OCI-LY7 (cell line): ENCODE measurements at regions not wholly inside any gene's neighbourhood (a gene's known extent, or its start where the extent isn't known, plus 50 kb on each side); places are given as distances from the start of the nearest gene placed in this dataset.

ENCODE experiments used
- BruUV-seq: library from RNA; stranded (reverse); fragments of 400-500 nt; replicated peaks from 2 replicates; lab custom pipeline; 2021; lab: Mats Ljungman, UMichigan
- CTCF ChIA-PET: fragments of 300-600 bp; sonication (Branson Sonifier 250); formaldehyde crosslinking; loops from one replicate; lab custom pipeline; 2022; ENCODE audit warnings: antibody characterized with exemption; ENCODE audit not compliant: unreplicated experiment; lab: Charles Lee
- POLR2A ChIA-PET: fragments of 300-600 bp; sonication (Branson Sonifier 250); formaldehyde crosslinking; loops from one replicate; lab custom pipeline; 2022; ENCODE audit warnings: antibody characterized with exemption; lab: Charles Lee
- DNase-seq: peaks from one replicate; pipeline ENCODE4 v3.0.0-alpha.2; 2015; ENCODE audit warnings: low spot score
- H2AFZ ChIP-seq: fragments of 200-600 bp; sonication (generic), shearing (Covaris generic); 2 replicates; pipeline ENCODE4 v1.6.1; 2014; ENCODE audit warnings: mild to moderate bottlenecking, antibody characterized with exemption, low read length, moderate library complexity
- H3K27ac ChIP-seq: fragments of 200-600 bp; sonication (generic); 2 replicates; pipeline ENCODE4 v1.5.1; 2014; ENCODE audit warnings: mixed run types, low read depth, mild to moderate bottlenecking, moderate library complexity, low read length, inconsistent platforms; ENCODE audit not compliant: poor library complexity, severe bottlenecking
- H3K36me3 ChIP-seq: fragments of 200-600 bp; sonication (generic); 2 replicates; pipeline ENCODE4 v1.6.1; 2014; ENCODE audit warnings: mild to moderate bottlenecking, antibody characterized with exemption, low read length, moderate library complexity, mixed read lengths; ENCODE audit not compliant: insufficient read depth
- H3K4me1 ChIP-seq: fragments of 200-600 bp; sonication (generic); 2 replicates; pipeline ENCODE4 v1.5.1; 2014; ENCODE audit warnings: mild to moderate bottlenecking, low read length; ENCODE audit not compliant: insufficient read depth, poor library complexity, severe bottlenecking
- H3K4me2 ChIP-seq: fragments of 200-600 bp; sonication (generic); 2 replicates; pipeline ENCODE4 v1.6.1; 2014; ENCODE audit warnings: mild to moderate bottlenecking, low read length
- H3K4me3 ChIP-seq: fragments of 200-600 bp; sonication (generic); 2 replicates; pipeline ENCODE4 v1.5.1; 2014; ENCODE audit warnings: mild to moderate bottlenecking, low read depth, low read length; ENCODE audit not compliant: poor library complexity, severe bottlenecking
- H3K79me2 ChIP-seq: fragments of 200-600 bp; sonication (generic); 2 replicates; pipeline ENCODE4 v1.6.1; 2016; ENCODE audit warnings: low read depth, mild to moderate bottlenecking, low read length, moderate library complexity, mixed read lengths; ENCODE audit not compliant: insufficient read depth
- H3K9me2 ChIP-seq: fragments of 200-600 bp; sonication (generic); 2 replicates; pipeline ENCODE4 v1.6.1; 2016; ENCODE audit warnings: mild to moderate bottlenecking, low read length, mixed read lengths; ENCODE audit not compliant: insufficient read depth
- H3K9me3 ChIP-seq: fragments of 200-600 bp; sonication (generic); 2 replicates; pipeline ENCODE4 v1.6.1; 2014; ENCODE audit warnings: mild to moderate bottlenecking, mixed run types, low read length, mixed read lengths
- H4K20me1 ChIP-seq: fragments of 200-600 bp; sonication (generic); 2 replicates; pipeline ENCODE4 v1.6.1; 2014; ENCODE audit warnings: mild to moderate bottlenecking, antibody characterized with exemption, low read length, moderate library complexity, mixed read lengths; ENCODE audit not compliant: insufficient read depth
- CTCF ChIP-seq: fragments of 200-600 bp; sonication (generic); conservative IDR thresholded peaks from 2 replicates; pipeline ENCODE4 v1.5.1; 2014; ENCODE audit warnings: mild to moderate bottlenecking, antibody characterized with exemption, low read length, moderate library complexity, mixed read lengths
- EZH2phosphoT487 ChIP-seq: fragments of 200-600 bp; sonication (generic); IDR thresholded peaks from 2 replicates; pipeline ENCODE4 v1.6.1; 2018; ENCODE audit warnings: low read depth, borderline replicate concordance, mild to moderate bottlenecking, mixed run types, antibody characterized with exemption, low read length, moderate library complexity, mixed read lengths
- intact Hi-C: fragments of 100-400 bp; cut with micrococcal nuclease; formaldehyde crosslinking; loops from one replicate; pipeline ENCODE4 v1.10.0; 2022; ENCODE audit not compliant: unreplicated experiment

GRCh38 chr3:150247441-150247840 lies 160.7 kb upstream of the TSC22D2 start:
- intact Hi-C loops: no loop called here
- Histone ChIP-seq H3K9me3 (no peaks in the 10 kb centered on the region), H2AFZ (no peak overlapping the region), H3K27ac (no peak overlapping the region), H4K20me1 (no peaks in the 10 kb centered on the region), H3K4me2 (no peak overlapping the region), H3K36me3 (no peaks in the 10 kb centered on the region), H3K4me1 (no peaks in the 10 kb centered on the region), H3K4me3 (no peak overlapping the region), H3K79me2 (no peaks in the 10 kb centered on the region), H3K9me2 (no peaks in the 10 kb centered on the region)
- CTCF ChIA-PET: no interaction called here
- POLR2A ChIA-PET: interaction anchor here (0.6 kb wide), 1 partner anchor 101 kb away, joined by 3 read pairs; no protein-coding TSS in a partner anchor
- BruUV-seq: no TSS peak
- TF ChIP-seq CTCF (no peak), EZH2phosphoT487 (no peak)
- no peak for DNase-seq

GRCh38 chr3:150243466-150243865 lies 164.6 kb upstream of the TSC22D2 start:
- no peak for DNase-seq
- Histone ChIP-seq H3K4me3 (no peak overlapping the region), H3K9me2 (no peaks in the 10 kb centered on the region), H2AFZ (no peak overlapping the region), H3K4me1 (no peaks in the 10 kb centered on the region), H3K4me2 (no peak overlapping the region), H3K36me3 (no peaks in the 10 kb centered on the region), H3K9me3 (no peaks in the 10 kb centered on the region), H4K20me1 (no peaks in the 10 kb centered on the region), H3K27ac (no peak overlapping the region), H3K79me2 (no peaks in the 10 kb centered on the region)
- POLR2A ChIA-PET: no interaction called here
- intact Hi-C loops: no loop called here
- CTCF ChIA-PET: no interaction called here
- TF ChIP-seq EZH2phosphoT487 (no peak), CTCF (no peak)
- BruUV-seq: no TSS peak

- H3K9me2 ChIP-seq: no peaks in the 10 kb centered on the region
- CTCF ChIA-PET: no interaction called here
- no TSS peak for BruUV-seq
Observed at GRCh38 chr3:150242220-150242936, 165.7 kb upstream of the TSC22D2 start.

More at GRCh38 chr3:150242220-150242936, 165.7 kb upstream of the TSC22D2 start:
- intact Hi-C loops: no loop called here
- Histone ChIP-seq H3K36me3 (no peaks in the 10 kb centered on the region), H3K79me2 (no peaks in the 10 kb centered on the region), H4K20me1 (no peaks in the 10 kb centered on the region), H3K4me2 (no peak overlapping the region), H3K4me1 (no peaks in the 10 kb centered on the region), H3K27ac (no peak overlapping the region), H3K9me3 (no peaks in the 10 kb centered on the region), H2AFZ (no peak overlapping the region), H3K4me3 (no peak overlapping the region)
- POLR2A ChIA-PET: no interaction called here
- no peak for DNase-seq
- TF ChIP-seq EZH2phosphoT487: no peak
- no peak for TF ChIP-seq CTCF
